Panc1 (cell line): ENCODE measurements at regions not wholly inside any gene's neighbourhood (a gene's known extent, or its start where the extent isn't known, plus 50 kb on each side); places are given as distances from the start of the nearest gene placed in this dataset.

Experiments
- ATAC-seq: fragments of 200-7000 bp; cut with Tn5 transposase; 2 replicates; pipeline ENCODE4 v1.9.1; 2020; ENCODE audit warnings: mild to moderate bottlenecking, moderate library complexity
- BruUV-seq: library from RNA; stranded (reverse); fragments of 400-500 nt; replicated peaks from 2 replicates; lab custom pipeline; 2021; lab: Mats Ljungman, UMichigan
- CTCF ChIA-PET: fragments of 300-600 bp; sonication (Branson Sonifier 250); formaldehyde crosslinking; loops from one replicate; lab custom pipeline; 2022; ENCODE audit warnings: antibody characterized with exemption; lab: Charles Lee
- POLR2A ChIA-PET: fragments of 300-600 bp; sonication (Branson Sonifier 250); formaldehyde crosslinking; loops from one replicate; lab custom pipeline; 2022; ENCODE audit warnings: antibody characterized with exemption; lab: Charles Lee
- DNase-seq: peaks from one replicate; pipeline ENCODE4 v3.0.0-alpha.2; 2010; ENCODE audit warnings: low read depth, low spot score
- H3K27ac ChIP-seq: 2 replicates; pipeline ENCODE4 v1.5.1; 2011; ENCODE audit warnings: mild to moderate bottlenecking, low read length, inconsistent platforms
- H3K27me3 ChIP-seq: fragments of 200-500 bp; sonication (Bioruptor generic); 2 replicates; pipeline ENCODE4 v1.6.0; 2014; ENCODE audit warnings: low read length, inconsistent platforms; ENCODE audit not compliant: control insufficient read depth, insufficient read depth
- H3K36me3 ChIP-seq: fragments of 200-500 bp; sonication (Bioruptor generic); 2 replicates; pipeline ENCODE4 v1.5.1; 2014; ENCODE audit warnings: inconsistent platforms, mild to moderate bottlenecking, low read length, moderate library complexity; ENCODE audit not compliant: control insufficient read depth, insufficient read depth
- H3K4me1 ChIP-seq: 2 replicates; pipeline ENCODE4 v1.5.1; 2011; ENCODE audit warnings: inconsistent platforms, mild to moderate bottlenecking, low read length, moderate library complexity; ENCODE audit not compliant: control insufficient read depth, insufficient read depth
- H3K4me3 ChIP-seq, 2 experiments: 2 replicates each; pipeline ENCODE4 v1.5.1; 2011 to 2012; ENCODE audit warnings: low read depth in 2 of 2, low read length in 2 of 2, mild to moderate bottlenecking in 2 of 2, inconsistent platforms in 1 of 2, moderate library complexity in 1 of 2
- H3K9me3 ChIP-seq: fragments of 200-500 bp; sonication (Bioruptor generic); 2 replicates; pipeline ENCODE4 v1.5.1; 2014; ENCODE audit warnings: low read depth, mild to moderate bottlenecking, inconsistent platforms, low read length, moderate library complexity; ENCODE audit not compliant: control insufficient read depth, insufficient read depth
- CTCF ChIP-seq: fragments of 450-650 bp; IDR thresholded peaks from 2 replicates; pipeline ENCODE4 v1.5.1; 2017; ENCODE audit warnings: mild to moderate bottlenecking
- POLR2AphosphoS5 ChIP-seq: IDR thresholded peaks from 2 replicates; pipeline ENCODE4 v1.6.1; 2012; ENCODE audit warnings: mild to moderate bottlenecking, low read depth, low read length, moderate library complexity
- REST ChIP-seq, 2 experiments: IDR thresholded peaks; 2 replicates each; pipeline ENCODE4 v1.6.1; 2011 to 2012; ENCODE audit warnings: low read depth in 2 of 2, control low read depth in 1 of 2, low read length in 1 of 2, mild to moderate bottlenecking in 1 of 2, moderate library complexity in 1 of 2; ENCODE audit not compliant: insufficient read depth in 1 of 2
- SIN3A ChIP-seq: IDR thresholded peaks from 2 replicates; pipeline ENCODE4 v1.6.1; 2012; ENCODE audit warnings: low read depth, mild to moderate bottlenecking, low read length, moderate library complexity, borderline replicate concordance; ENCODE audit not compliant: insufficient read depth
- TCF7L2 ChIP-seq: IDR thresholded peaks from 2 replicates; pipeline ENCODE4 v1.6.1; 2011; ENCODE audit warnings: mild to moderate bottlenecking, low read depth, low read length, inconsistent platforms
- in situ Hi-C: cut with HindIII; loops from 2 replicates; pipeline ENCODE4 v1.10.0; 2016; ENCODE audit warnings: low sequenced_read_pairs, low pct_unique_long_range_greater_than_20kb
- intact Hi-C: fragments of 100-400 bp; cut with micrococcal nuclease; formaldehyde crosslinking; loops from one replicate; pipeline ENCODE4 v1.10.0; 2022; ENCODE audit not compliant: unreplicated experiment

GRCh38 chr7:46317256-46317655 lies 396.2 kb upstream of the IGFBP3 start:
- Histone ChIP-seq H3K36me3 (no peaks in the 10 kb centered on the region), H3K27me3 (no peaks in the 10 kb centered on the region), H3K27ac (no peak overlapping the region), H3K4me1 (no peaks in the 10 kb centered on the region), H3K9me3 (no peaks in the 10 kb centered on the region), H3K4me3 (no peak overlapping the region)
- in situ Hi-C loops (no loop called here), intact Hi-C loops (no loop called here)
- TF ChIP-seq CTCF (no peak), TCF7L2 (no peak), REST (IDR thresholded peaks at IDR 0.05; ENCODE audit: insufficient read depth in 1 of 2, low read depth in 2 of 2, low read length in 1 of 2) (no peak), POLR2AphosphoS5 (no peak), SIN3A (no peak)
- ChIA-PET POLR2A (no interaction called here), CTCF (no interaction called here)
- ATAC-seq (no peak), DNase-seq (no peak)
- no TSS peak for BruUV-seq

- intact Hi-C loops: no loop called here
- BruUV-seq: no TSS peak
- no peak overlapping the region for H3K27ac ChIP-seq
These were observed 394.8 kb upstream of the IGFBP3 start for GRCh38 chr7:46315891-46316290.

More at GRCh38 chr7:46315891-46316290, 394.8 kb upstream of the IGFBP3 start:
- CTCF ChIA-PET: interaction anchor here (0.6 kb wide), 1 partner anchor 892 kb away, joined by 3 read pairs; no protein-coding TSS in a partner anchor
- no peaks in the 10 kb centered on the region for H3K4me1 ChIP-seq
- no peak overlapping the region for H3K4me3 ChIP-seq
- in situ Hi-C loops: no loop called here
- POLR2A ChIA-PET: interaction anchor here (0.7 kb wide), 1 partner anchor 433 kb away, joined by 3 read pairs; no protein-coding TSS in a partner anchor
- ATAC-seq: no peak
- no peak for TF ChIP-seq REST (IDR thresholded peaks at IDR 0.05; ENCODE audit: insufficient read depth in 1 of 2, low read depth in 2 of 2, low read length in 1 of 2)
- TF ChIP-seq TCF7L2: no peak
- TF ChIP-seq CTCF: no peak
- no peak for TF ChIP-seq POLR2AphosphoS5
- no peak for TF ChIP-seq SIN3A
- H3K36me3 ChIP-seq: no peaks in the 10 kb centered on the region
- no peaks in the 10 kb centered on the region for H3K9me3 ChIP-seq
- no peaks in the 10 kb centered on the region for H3K27me3 ChIP-seq
- no peak for DNase-seq
